Adipocyte (in vitro differentiated cells): ENCODE measurements at regions not wholly inside any gene's neighbourhood (a gene's known extent, or its start where the extent isn't known, plus 50 kb on each side); places are given as distances from the start of the nearest gene placed in this dataset.

ENCODE experiments used
- DNase-seq: peaks from one replicate; pipeline ENCODE4 v3.0.0-alpha.2; 2015; ENCODE audit warnings: low read depth
- H3K27me3 ChIP-seq: replicated peaks from 2 replicates; pipeline ENCODE4 v1.7.0; 2013; ENCODE audit warnings: mild to moderate bottlenecking, low read length, moderate library complexity; ENCODE audit not compliant: control insufficient read depth, insufficient read depth
- H3K36me3 ChIP-seq: 2 replicates; pipeline ENCODE4 v1.7.0; 2013; ENCODE audit warnings: low read length, mild to moderate bottlenecking, moderate library complexity; ENCODE audit not compliant: control insufficient read depth, insufficient read depth, severe bottlenecking
- H3K4me1 ChIP-seq: 2 replicates; pipeline ENCODE4 v1.7.0; 2013; ENCODE audit warnings: mild to moderate bottlenecking, low read length, moderate library complexity; ENCODE audit not compliant: control insufficient read depth, insufficient read depth
- H3K4me3 ChIP-seq: 2 replicates; pipeline ENCODE4 v1.7.0; 2013; ENCODE audit warnings: mild to moderate bottlenecking, low read length, moderate library complexity
- H3K9ac ChIP-seq: 2 replicates; pipeline ENCODE4 v1.7.0; 2013; ENCODE audit warnings: mild to moderate bottlenecking, low read length, moderate library complexity
- H3K9me3 ChIP-seq: 2 replicates; pipeline ENCODE4 v1.7.0; 2013; ENCODE audit warnings: mild to moderate bottlenecking, low read length, moderate library complexity; ENCODE audit not compliant: control insufficient read depth

- Histone ChIP-seq H3K27me3 (no peaks in the 10 kb centered on the region), H3K9me3 (no peaks in the 10 kb centered on the region), H3K9ac (no peak overlapping the region), H3K4me3 (no peak overlapping the region), H3K4me1 (no peaks in the 10 kb centered on the region), H3K36me3 (no peaks in the 10 kb centered on the region)
- DNase-seq: no peak
Observed at GRCh38 chr10:58001159-58001558, 266.5 kb downstream of the IPMK start.

GRCh38 chr10:57996536-57996935, 271.2 kb downstream of the IPMK start:
- no peak overlapping the region for H3K4me3 ChIP-seq
- H3K36me3 ChIP-seq: no peaks in the 10 kb centered on the region
- no peaks in the 10 kb centered on the region for H3K9me3 ChIP-seq
- no peak for DNase-seq
- no peak overlapping the region for H3K9ac ChIP-seq
- H3K27me3 ChIP-seq: no peaks in the 10 kb centered on the region
- H3K4me1 ChIP-seq: peaks cover 4% of the 10 kb centered on the region

GRCh38 chr10:57993302-57993701, 274.4 kb downstream of the IPMK start:
- peaks cover 4% of the 10 kb centered on the region for H3K4me1 ChIP-seq
- H3K36me3 ChIP-seq: no peaks in the 10 kb centered on the region
- H3K9ac ChIP-seq: no peak overlapping the region
- no peak for DNase-seq
- no peaks in the 10 kb centered on the region for H3K9me3 ChIP-seq
- no peak overlapping the region for H3K4me3 ChIP-seq
- H3K27me3 ChIP-seq: no peaks in the 10 kb centered on the region

GRCh38 chr10:57992321-57993077, 275.2 kb downstream of the IPMK start:
- Histone ChIP-seq H3K9ac (no peak overlapping the region), H3K4me3 (no peak overlapping the region), H3K36me3 (no peaks in the 10 kb centered on the region), H3K4me1 (peaks cover 4% of the 10 kb centered on the region), H3K9me3 (no peaks in the 10 kb centered on the region), H3K27me3 (no peaks in the 10 kb centered on the region)
- DNase-seq: no peak

- DNase-seq: no peak
- Histone ChIP-seq H3K9me3 (no peaks in the 10 kb centered on the region), H3K9ac (no peak overlapping the region), H3K36me3 (no peaks in the 10 kb centered on the region), H3K4me1 (peaks cover 4% of the 10 kb centered on the region), H3K27me3 (no peaks in the 10 kb centered on the region), H3K4me3 (no peak overlapping the region)
Observed at GRCh38 chr10:57988964-57989363, 278.7 kb downstream of the IPMK start.

GRCh38 chr10:57987055-57987721, 280.5 kb downstream of the IPMK start:
- Histone ChIP-seq H3K36me3 (no peaks in the 10 kb centered on the region), H3K9me3 (no peaks in the 10 kb centered on the region)
- DNase-seq: no peak

GRCh38 chr10:57986422-57986821, 281.3 kb downstream of the IPMK start:
- H3K9ac ChIP-seq: no peak overlapping the region
- no peak for DNase-seq
- H3K27me3 ChIP-seq: no peaks in the 10 kb centered on the region
- no peaks in the 10 kb centered on the region for H3K36me3 ChIP-seq
- H3K9me3 ChIP-seq: no peaks in the 10 kb centered on the region
- H3K4me1 ChIP-seq: no peaks in the 10 kb centered on the region
- no peak overlapping the region for H3K4me3 ChIP-seq

More at GRCh38 chr10:57987055-57987721, 280.5 kb downstream of the IPMK start:
- Histone ChIP-seq H3K9ac (no peak overlapping the region), H3K27me3 (no peaks in the 10 kb centered on the region), H3K4me3 (no peak overlapping the region), H3K4me1 (no peaks in the 10 kb centered on the region)

- Histone ChIP-seq H3K4me1 (peaks cover 14% of the 10 kb centered on the region), H3K9me3 (no peaks in the 10 kb centered on the region), H3K4me3 (no peak overlapping the region), H3K9ac (no peak overlapping the region), H3K27me3 (no peaks in the 10 kb centered on the region), H3K36me3 (no peaks in the 10 kb centered on the region)
- no peak for DNase-seq
Observed at GRCh38 chr10:57983281-57983791, 284.4 kb downstream of the IPMK start.

- no peaks in the 10 kb centered on the region for H3K9me3 ChIP-seq
- no peak overlapping the region for H3K9ac ChIP-seq
- H3K4me3 ChIP-seq: no peak overlapping the region
- no peaks in the 10 kb centered on the region for H3K27me3 ChIP-seq
- DNase-seq: no peak
- no peaks in the 10 kb centered on the region for H3K36me3 ChIP-seq
- peaks cover 14% of the 10 kb centered on the region for H3K4me1 ChIP-seq
Observed at GRCh38 chr10:57982091-57982490, 285.6 kb downstream of the IPMK start.

- Histone ChIP-seq H3K9me3 (no peaks in the 10 kb centered on the region), H3K27me3 (no peaks in the 10 kb centered on the region), H3K4me3 (no peak overlapping the region), H3K4me1 (peaks cover 14% of the 10 kb centered on the region), H3K9ac (no peak overlapping the region), H3K36me3 (no peaks in the 10 kb centered on the region)
- no peak for DNase-seq
Observed at GRCh38 chr10:57979956-57980355, 287.7 kb downstream of the IPMK start.

- no peak for DNase-seq
- Histone ChIP-seq H3K4me1 (peaks cover 14% of the 10 kb centered on the region), H3K27me3 (no peaks in the 10 kb centered on the region), H3K9me3 (peaks cover 1% of the 10 kb centered on the region), H3K36me3 (no peaks in the 10 kb centered on the region), H3K9ac (no peak overlapping the region), H3K4me3 (no peak overlapping the region)
Observed at GRCh38 chr10:57979491-57979890, 288.2 kb downstream of the IPMK start.
